H1 (cell line): ENCODE measurements at regions not wholly inside any gene's neighbourhood (a gene's known extent, or its start where the extent isn't known, plus 50 kb on each side); places are given as distances from the start of the nearest gene placed in this dataset.

Experiments
- CREB1 ChIP-seq: IDR thresholded peaks from 2 replicates; pipeline ENCODE4 v1.6.1; 2012; ENCODE audit warnings: inconsistent platforms
- POLR2A ChIP-seq, 2 experiments: IDR thresholded peaks; 1 replicate in 1 of 2; 2 replicates in 1 of 2; pipeline ENCODE4 v1.6.1; 2011; ENCODE audit warnings: low read depth in 2 of 2, low read length in 2 of 2, mild to moderate bottlenecking in 2 of 2; ENCODE audit errors: control extremely low read depth in 1 of 2
- POLR2AphosphoS5 ChIP-seq: IDR thresholded peaks from 2 replicates; pipeline ENCODE4 v1.6.1; 2011; ENCODE audit warnings: low read depth, low read length
- RNF2 ChIP-seq: fragments of 200-900, 300-1000 bp; sonication (generic); IDR thresholded peaks from 2 replicates; pipeline ENCODE4 v1.7.1; 2016; ENCODE audit warnings: borderline replicate concordance, low read depth, mild to moderate bottlenecking, antibody characterized with exemption, low read length; ENCODE audit not compliant: poor library complexity, severe bottlenecking; ENCODE audit errors: missing control alignments
- SP1 ChIP-seq: IDR thresholded peaks from 2 replicates; pipeline ENCODE4 v1.6.1; 2011; ENCODE audit warnings: low read depth, low read length
- TAF1 ChIP-seq: IDR thresholded peaks from 2 replicates; pipeline ENCODE4 v1.6.1; 2011; ENCODE audit warnings: mild to moderate bottlenecking, low read depth, low read length
- YY1 ChIP-seq: IDR thresholded peaks from 2 replicates; pipeline ENCODE4 v1.6.1; 2011; ENCODE audit warnings: low read depth, mild to moderate bottlenecking, low read length
- TF ChIP-seq, protein P1 (sequence below), 3 experiments: IDR thresholded peaks; 1 replicate in 2 of 3; 2 replicates in 1 of 3; pipeline versions ENCODE4 v1.5.1 to v1.6.1; 2011; ENCODE audit warnings: low read length in 3 of 3, mild to moderate bottlenecking in 3 of 3, inconsistent platforms in 2 of 3, low read depth in 1 of 3, moderate library complexity in 1 of 3; ENCODE audit not compliant: insufficient read depth in 1 of 3; ENCODE audit errors: control extremely low read depth in 1 of 3

DNA sequence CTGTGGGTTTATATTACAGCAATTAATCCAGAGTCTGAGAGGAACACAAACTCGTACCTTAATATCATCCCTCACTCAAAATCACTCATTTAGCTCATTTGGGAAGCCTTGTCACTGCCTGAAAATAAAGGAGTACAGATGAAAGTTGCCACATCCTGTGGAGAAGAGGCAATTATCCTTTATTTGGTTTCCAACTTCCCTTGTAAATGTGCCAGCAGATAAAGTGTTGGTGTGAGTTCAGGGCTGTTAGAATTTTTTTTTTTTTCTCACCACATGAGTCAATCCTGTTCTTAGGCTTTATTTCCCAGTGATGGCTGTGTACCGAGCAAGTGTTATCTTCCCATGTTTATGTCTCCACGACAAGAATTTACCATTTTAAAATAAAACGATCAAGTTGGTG, 99.0 kb upstream of the SMIM30 start:
- TF ChIP-seq YY1 (no peak), POLR2A (IDR thresholded peaks at IDR 0.05; ENCODE audit: control extremely low read depth in 1 of 2, low read depth in 2 of 2, low read length in 2 of 2) (no peak), RNF2 (no peak), CREB1 (no peak), SP1 (no peak), POLR2AphosphoS5 (no peak), TAF1 (no peak)
- TF ChIP-seq, protein P1, sequence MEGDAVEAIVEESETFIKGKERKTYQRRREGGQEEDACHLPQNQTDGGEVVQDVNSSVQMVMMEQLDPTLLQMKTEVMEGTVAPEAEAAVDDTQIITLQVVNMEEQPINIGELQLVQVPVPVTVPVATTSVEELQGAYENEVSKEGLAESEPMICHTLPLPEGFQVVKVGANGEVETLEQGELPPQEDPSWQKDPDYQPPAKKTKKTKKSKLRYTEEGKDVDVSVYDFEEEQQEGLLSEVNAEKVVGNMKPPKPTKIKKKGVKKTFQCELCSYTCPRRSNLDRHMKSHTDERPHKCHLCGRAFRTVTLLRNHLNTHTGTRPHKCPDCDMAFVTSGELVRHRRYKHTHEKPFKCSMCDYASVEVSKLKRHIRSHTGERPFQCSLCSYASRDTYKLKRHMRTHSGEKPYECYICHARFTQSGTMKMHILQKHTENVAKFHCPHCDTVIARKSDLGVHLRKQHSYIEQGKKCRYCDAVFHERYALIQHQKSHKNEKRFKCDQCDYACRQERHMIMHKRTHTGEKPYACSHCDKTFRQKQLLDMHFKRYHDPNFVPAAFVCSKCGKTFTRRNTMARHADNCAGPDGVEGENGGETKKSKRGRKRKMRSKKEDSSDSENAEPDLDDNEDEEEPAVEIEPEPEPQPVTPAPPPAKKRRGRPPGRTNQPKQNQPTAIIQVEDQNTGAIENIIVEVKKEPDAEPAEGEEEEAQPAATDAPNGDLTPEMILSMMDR (IDR thresholded peaks at IDR 0.05; ENCODE audit: control extremely low read depth in 1 of 3, insufficient read depth in 1 of 3, low read depth in 1 of 3, low read length in 3 of 3) = no peak
